Endothelial cell of umbilical vein (primary cell): ENCODE measurements at regions not wholly inside any gene's neighbourhood (a gene's known extent, or its start where the extent isn't known, plus 50 kb on each side); places are given as distances from the start of the nearest gene placed in this dataset.

ENCODE experiments used
- BruUV-seq: library from RNA; stranded (reverse); fragments of 400-500 nt; replicated peaks from 2 replicates; lab custom pipeline; 2021; lab: Mats Ljungman, UMichigan
- CTCF ChIA-PET: fragments of 300-600, 350-600 bp; sonication (Branson Sonifier 250); formaldehyde crosslinking; loops from one replicate; lab custom pipeline; 2021; ENCODE audit warnings: antibody characterized with exemption, inconsistent platforms; lab: Charles Lee
- POLR2A ChIA-PET: fragments of 300-600, 350-600 bp; sonication (Branson Sonifier 250); formaldehyde crosslinking; loops from one replicate; lab custom pipeline; 2021; ENCODE audit warnings: antibody characterized with exemption, inconsistent platforms; lab: Charles Lee
- DNase-seq: peaks from one replicate; pipeline ENCODE4 v3.0.0-alpha.2; 2011; ENCODE audit warnings: low read depth, low spot score
- FAIRE-seq: peaks from 2 replicates; lab custom pipeline; 2011; peaks lifted over from hg19 to GRCh38; lab: Jason Lieb, UNC
- H2AFZ ChIP-seq: 2 replicates; pipeline ENCODE4 v1.6.0; 2012; ENCODE audit warnings: low read depth, low read length, control low read depth, inconsistent platforms
- H3K27ac ChIP-seq: 2 replicates; pipeline ENCODE4 v1.5.1; 2011; ENCODE audit warnings: low read depth, mild to moderate bottlenecking, control low read depth, low read length, moderate library complexity; ENCODE audit not compliant: insufficient read depth
- H3K27me3 ChIP-seq, 2 experiments: 2 replicates each; pipeline versions ENCODE4 v1.6.0 to v1.6.1; 2011; ENCODE audit warnings: low read length in 2 of 2, mixed read lengths in 1 of 2; ENCODE audit not compliant: control insufficient read depth in 2 of 2, insufficient read depth in 2 of 2
- H3K36me3 ChIP-seq, 2 experiments: 2 replicates in 1 of 2; 3 replicates in 1 of 2; pipeline ENCODE4 v1.5.1; 2011; ENCODE audit warnings: low read length in 2 of 2, mild to moderate bottlenecking in 1 of 2, moderate library complexity in 1 of 2; ENCODE audit not compliant: control insufficient read depth in 2 of 2, insufficient read depth in 2 of 2; ENCODE audit errors: extremely low read depth in 1 of 2
- H3K4me1 ChIP-seq: 3 replicates; pipeline ENCODE4 v1.5.1; 2011; ENCODE audit warnings: mild to moderate bottlenecking, low read length; ENCODE audit not compliant: control insufficient read depth, insufficient read depth; ENCODE audit errors: extremely low read depth
- H3K4me2 ChIP-seq: 2 replicates; pipeline ENCODE4 v1.6.1; 2011; ENCODE audit warnings: low read length, control low read depth, mixed read lengths; ENCODE audit not compliant: insufficient read depth
- H3K4me3 ChIP-seq, 3 experiments: fragments of 200-600 bp in 1 of 3; sonication (generic), shearing (Covaris generic) in 1 of 3; replicated peaks in 1 of 3; 2 replicates each; pipeline ENCODE4 v1.5.1; 2011 to 2016; ENCODE audit warnings: control low read depth in 3 of 3, low read length in 3 of 3, mild to moderate bottlenecking in 2 of 3, inconsistent platforms in 1 of 3, low read depth in 1 of 3, moderate library complexity in 1 of 3; ENCODE audit not compliant: insufficient read depth in 1 of 3
- H3K79me2 ChIP-seq: 2 replicates; pipeline ENCODE4 v1.6.0; 2012; ENCODE audit warnings: low read length, inconsistent platforms; ENCODE audit not compliant: control insufficient read depth, insufficient read depth
- H3K9ac ChIP-seq: replicated peaks from 2 replicates; pipeline ENCODE3; 2011; ENCODE audit warnings: low read length, control low read depth; ENCODE audit not compliant: insufficient read depth; ENCODE audit errors: extremely low read depth
- H3K9me1 ChIP-seq: replicated peaks from 3 replicates; pipeline ENCODE4 v1.6.0; 2011; ENCODE audit warnings: mild to moderate bottlenecking, low read length; ENCODE audit not compliant: control insufficient read depth, insufficient read depth; ENCODE audit errors: extremely low read depth
- H3K9me3 ChIP-seq: replicated peaks from 2 replicates; pipeline ENCODE4 v1.5.1; 2012; ENCODE audit warnings: low read length, inconsistent platforms; ENCODE audit not compliant: control insufficient read depth, insufficient read depth
- H4K20me1 ChIP-seq: replicated peaks from 2 replicates; pipeline ENCODE3; 2011; ENCODE audit warnings: mild to moderate bottlenecking, low read length; ENCODE audit not compliant: control insufficient read depth, insufficient read depth; ENCODE audit errors: extremely low read depth
- CTCF ChIP-seq, 2 donors: IDR thresholded peaks; 1 replicate in 1 of 2; 2 replicates in 1 of 2; pipeline ENCODE4 v1.5.1; 2011; ENCODE audit warnings: low read length in 2 of 2, mild to moderate bottlenecking in 2 of 2, moderate library complexity in 2 of 2, control low read depth in 1 of 2, inconsistent platforms in 1 of 2, low read depth in 1 of 2; ENCODE audit not compliant: insufficient read depth in 1 of 2; ENCODE audit errors: extremely low read depth in 1 of 2
- EZH2 ChIP-seq: IDR thresholded peaks from 2 replicates; pipeline ENCODE4 v1.6.1; 2012; ENCODE audit warnings: borderline replicate concordance, low read depth, mild to moderate bottlenecking, moderate library complexity, low read length, inconsistent platforms; ENCODE audit not compliant: severe bottlenecking
- FOS ChIP-seq: IDR thresholded peaks from 2 replicates; pipeline ENCODE4 v1.6.1; 2011; ENCODE audit warnings: mild to moderate bottlenecking, low read length, moderate library complexity, borderline replicate concordance; ENCODE audit not compliant: insufficient read depth
- GATA2 ChIP-seq: IDR thresholded peaks from 2 replicates; pipeline ENCODE4 v1.7.0; 2011; ENCODE audit warnings: low read depth, mild to moderate bottlenecking, moderate library complexity, mixed read lengths, low read length; ENCODE audit not compliant: insufficient read length, insufficient read depth
- JUN ChIP-seq: IDR thresholded peaks from 2 replicates; pipeline ENCODE4 v1.6.1; 2011; ENCODE audit warnings: borderline replicate concordance, low read depth; ENCODE audit not compliant: insufficient read length, insufficient read depth
- MAX ChIP-seq: IDR thresholded peaks from 2 replicates; pipeline ENCODE4 v1.6.1; 2011; ENCODE audit not compliant: insufficient read depth, insufficient read length
- MYC ChIP-seq: IDR thresholded peaks from one replicate; pipeline ENCODE4 v1.6.1; 2011; ENCODE audit warnings: mild to moderate bottlenecking, low read depth, low read length
- POLR2A ChIP-seq: IDR thresholded peaks from 2 replicates; pipeline ENCODE4 v1.6.1; 2012; ENCODE audit warnings: low read depth, mild to moderate bottlenecking, control low read depth, low read length
- POLR2AphosphoS5 ChIP-seq: IDR thresholded peaks from 2 replicates; pipeline ENCODE4 v1.6.1; 2012; ENCODE audit warnings: low read depth, mild to moderate bottlenecking, control low read depth, low read length, moderate library complexity; ENCODE audit not compliant: insufficient read depth
- dilution Hi-C: fragments of 300-500 bp; cut with MboI; formaldehyde crosslinking; loops from one replicate; pipeline ENCODE4 v1.15.0; 2019; ENCODE audit warnings: low sequenced_read_pairs; ENCODE audit not compliant: extremely low pct_ligation_motif_present
- intact Hi-C: fragments of 100-400 bp; cut with micrococcal nuclease; formaldehyde crosslinking; loops from one replicate; pipeline ENCODE4 v1.10.0; 2022

- no TSS peak for BruUV-seq
- intact Hi-C loops = no loop called here
- dilution Hi-C loops = no loop called here
- CTCF ChIA-PET = interaction anchor here (1.0 to 1.2 kb wide), 2 partner anchors 19 to 37 kb away, joined by 3 read pairs; no protein-coding TSS in a partner anchor
- Histone ChIP-seq H3K9me3 (no peaks in the 10 kb centered on the region), H3K9ac (no peak overlapping the region), H3K9me1 (no peaks in the 10 kb centered on the region), H3K79me2 (no peaks in the 10 kb centered on the region), H3K4me2 (no peak overlapping the region), H3K27ac (no peak overlapping the region), H3K4me1 (no peaks in the 10 kb centered on the region), H4K20me1 (no peaks in the 10 kb centered on the region), H3K4me3 (no peak overlapping the region), H3K27me3 (no peaks in the 10 kb centered on the region), H2AFZ (no peak overlapping the region), H3K36me3 (no peaks in the 10 kb centered on the region)
- TF ChIP-seq GATA2 (no peak), MYC (no peak)
- POLR2A ChIA-PET = no interaction called here
- FAIRE-seq (no peak), DNase-seq (no peak)
Measured at GRCh38 chr3:81043660-81044199, 717.7 kb downstream of the GBE1 start.

GRCh38 chr3:81043009-81043408 lies 718.4 kb downstream of the GBE1 start:
- TF ChIP-seq MAX = no peak
- no peak for TF ChIP-seq MYC
- TF ChIP-seq POLR2A = no peak
- TF ChIP-seq EZH2 = no peak
- no peak for TF ChIP-seq JUN
- no peak for TF ChIP-seq POLR2AphosphoS5
- no peak for TF ChIP-seq CTCF (IDR thresholded peaks at IDR 0.05; ENCODE audit: extremely low read depth in 1 of 2, insufficient read depth in 1 of 2, low read depth in 1 of 2, low read length in 2 of 2)
- TF ChIP-seq FOS = no peak
- no peak for TF ChIP-seq GATA2
- H3K79me2 ChIP-seq = no peaks in the 10 kb centered on the region
- FAIRE-seq = no peak
- ChIA-PET CTCF (interaction anchor here (1.2 kb wide), 1 partner anchor 37 kb away, joined by 3 read pairs; no protein-coding TSS in a partner anchor), POLR2A (no interaction called here)
- H3K9me3 ChIP-seq = no peaks in the 10 kb centered on the region
- H3K9me1 ChIP-seq = no peaks in the 10 kb centered on the region
- intact Hi-C loops = no loop called here
- H3K27ac ChIP-seq = no peak overlapping the region
- H3K4me2 ChIP-seq = no peak overlapping the region
- no peak overlapping the region for H3K9ac ChIP-seq
- BruUV-seq = no TSS peak
- H3K4me3 ChIP-seq = no peak overlapping the region
- H3K36me3 ChIP-seq = no peaks in the 10 kb centered on the region
- H3K27me3 ChIP-seq = no peaks in the 10 kb centered on the region
- dilution Hi-C loops = no loop called here
- no peak for DNase-seq
- H4K20me1 ChIP-seq = no peaks in the 10 kb centered on the region
- H2AFZ ChIP-seq = peak overlapping the region; percentile 18
- H3K4me1 ChIP-seq = no peaks in the 10 kb centered on the region
